ENCODE measurements at regions not wholly inside any gene's neighbourhood (a gene's known extent, or its start where the extent isn't known, plus 50 kb on each side); places are given as distances from the start of the nearest gene placed in this dataset.
"Not testable (repeated sequence)": the region's sequence is repeated elsewhere in the genome, so short reads cannot be mapped to it uniquely, and the experiment has no call there.

GRCh38 chr19:5251096-5252065, 89.2 kb downstream of the PTPRS start:
- H3K27me3 ChIP-seq (ENCODE audit: control insufficient read depth, insufficient read depth, low read length), result no peaks in the 10 kb centered on the region
- H3K36me3 ChIP-seq (replicated peaks; ENCODE audit: control insufficient read depth, insufficient read depth, low read length), result peaks cover 9% of the 10 kb centered on the region
- no peak overlapping the region for H3K4me3 ChIP-seq (ENCODE audit: insufficient read depth, low read depth, low read length)
- DNase-seq, result peak; percentile 93

- peak; percentile 64 for DNase-seq
- Histone ChIP-seq H3K27me3 (ENCODE audit: control insufficient read depth, insufficient read depth, low read length) (no peaks in the 10 kb centered on the region), H3K4me3 (ENCODE audit: insufficient read depth, low read depth, low read length) (no peak overlapping the region), H3K36me3 (replicated peaks; ENCODE audit: control insufficient read depth, insufficient read depth, low read length) (peaks cover 7% of the 10 kb centered on the region)
These were observed 90.4 kb downstream of the PTPRS start for GRCh38 chr19:5250127-5250659.

GRCh38 chr19:5249526-5249925, 91.1 kb downstream of the PTPRS start:
- Histone ChIP-seq H3K4me3 (ENCODE audit: insufficient read depth, low read depth, low read length) (no peak overlapping the region), H3K27me3 (ENCODE audit: control insufficient read depth, insufficient read depth, low read length) (no peaks in the 10 kb centered on the region), H3K36me3 (replicated peaks; ENCODE audit: control insufficient read depth, insufficient read depth, low read length) (peaks cover under 1% of the 10 kb centered on the region)
- DNase-seq, result no peak

- H3K27me3 ChIP-seq (ENCODE audit: control insufficient read depth, insufficient read depth, low read length), result no peaks in the 10 kb centered on the region
- H3K4me3 ChIP-seq (ENCODE audit: insufficient read depth, low read depth, low read length), result no peak overlapping the region
- H3K36me3 ChIP-seq (replicated peaks; ENCODE audit: control insufficient read depth, insufficient read depth, low read length), result peaks cover 2% of the 10 kb centered on the region
- DNase-seq, result peak; percentile 84
These were observed 92.5 kb downstream of the PTPRS start for GRCh38 chr19:5247957-5248705.

- Histone ChIP-seq H3K4me3 (ENCODE audit: insufficient read depth, low read depth, low read length) (no peak overlapping the region), H3K27me3 (ENCODE audit: control insufficient read depth, insufficient read depth, low read length) (no peaks in the 10 kb centered on the region), H3K36me3 (replicated peaks; ENCODE audit: control insufficient read depth, insufficient read depth, low read length) (peaks cover 2% of the 10 kb centered on the region)
- no peak for DNase-seq
These were observed 94.0 kb downstream of the PTPRS start for GRCh38 chr19:5246554-5247155.

GRCh38 chr19:5245631-5246553, 94.7 kb downstream of the PTPRS start:
- no peak for DNase-seq
- H3K36me3 ChIP-seq (replicated peaks; ENCODE audit: control insufficient read depth, insufficient read depth, low read length), result peaks cover 2% of the 10 kb centered on the region
- no peak overlapping the region for H3K4me3 ChIP-seq (ENCODE audit: insufficient read depth, low read depth, low read length)
- no peaks in the 10 kb centered on the region for H3K27me3 ChIP-seq (ENCODE audit: control insufficient read depth, insufficient read depth, low read length)

- H3K36me3 ChIP-seq (replicated peaks; ENCODE audit: control insufficient read depth, insufficient read depth, low read length), result peaks cover 2% of the 10 kb centered on the region
- DNase-seq, result no peak
- no peak overlapping the region for H3K4me3 ChIP-seq (ENCODE audit: insufficient read depth, low read depth, low read length)
- H3K27me3 ChIP-seq (ENCODE audit: control insufficient read depth, insufficient read depth, low read length), result no peaks in the 10 kb centered on the region
These were observed 96.3 kb downstream of the PTPRS start for GRCh38 chr19:5244351-5244750.

GRCh38 chr19:5243878-5244277, 96.7 kb downstream of the PTPRS start:
- no peak overlapping the region for H3K4me3 ChIP-seq (ENCODE audit: insufficient read depth, low read depth, low read length)
- peak; percentile 55 for DNase-seq
- no peaks in the 10 kb centered on the region for H3K27me3 ChIP-seq (ENCODE audit: control insufficient read depth, insufficient read depth, low read length)
- peaks cover 2% of the 10 kb centered on the region for H3K36me3 ChIP-seq (replicated peaks; ENCODE audit: control insufficient read depth, insufficient read depth, low read length)

- H3K36me3 ChIP-seq (replicated peaks; ENCODE audit: control insufficient read depth, insufficient read depth, low read length); DNase-seq: not testable (repeated sequence)
These were observed 98.7 kb downstream of the PTPRS start for GRCh38 chr19:5241896-5242295.

GRCh38 chr19:5240011-5240410, 100.6 kb downstream of the PTPRS start:
- peak; percentile 81 for DNase-seq
- H3K36me3 ChIP-seq (replicated peaks; ENCODE audit: control insufficient read depth, insufficient read depth, low read length), result peaks cover 6% of the 10 kb centered on the region
- no peaks in the 10 kb centered on the region for H3K27me3 ChIP-seq (ENCODE audit: control insufficient read depth, insufficient read depth, low read length)
- H3K4me3 ChIP-seq (ENCODE audit: insufficient read depth, low read depth, low read length), result no peak overlapping the region

More at GRCh38 chr19:5241896-5242295, 98.7 kb downstream of the PTPRS start:
- not testable (repeated sequence) for H3K27me3 ChIP-seq (ENCODE audit: control insufficient read depth, insufficient read depth, low read length); H3K4me3 ChIP-seq (ENCODE audit: insufficient read depth, low read depth, low read length)

- Histone ChIP-seq H3K4me3 (ENCODE audit: insufficient read depth, low read depth, low read length) (no peak overlapping the region), H3K36me3 (replicated peaks; ENCODE audit: control insufficient read depth, insufficient read depth, low read length) (peaks cover 5% of the 10 kb centered on the region), H3K27me3 (ENCODE audit: control insufficient read depth, insufficient read depth, low read length) (no peaks in the 10 kb centered on the region)
- DNase-seq, result peak; percentile 72
These were observed 101.9 kb downstream of the PTPRS start for GRCh38 chr19:5238700-5239099.

GRCh38 chr19:5237939-5238480, 102.6 kb downstream of the PTPRS start:
- no peak for DNase-seq
- Histone ChIP-seq H3K27me3 (ENCODE audit: control insufficient read depth, insufficient read depth, low read length) (no peaks in the 10 kb centered on the region), H3K4me3 (ENCODE audit: insufficient read depth, low read depth, low read length) (no peak overlapping the region), H3K36me3 (replicated peaks; ENCODE audit: control insufficient read depth, insufficient read depth, low read length) (peaks cover 5% of the 10 kb centered on the region)

- DNase-seq, result no peak
- H3K27me3 ChIP-seq (ENCODE audit: control insufficient read depth, insufficient read depth, low read length), result no peaks in the 10 kb centered on the region
- peaks cover 5% of the 10 kb centered on the region for H3K36me3 ChIP-seq (replicated peaks; ENCODE audit: control insufficient read depth, insufficient read depth, low read length)
- no peak overlapping the region for H3K4me3 ChIP-seq (ENCODE audit: insufficient read depth, low read depth, low read length)
These were observed 103.3 kb downstream of the PTPRS start for GRCh38 chr19:5237190-5237780.
